GM21423 (cell line): ENCODE measurements at regions not wholly inside any gene's neighbourhood (a gene's known extent, or its start where the extent isn't known, plus 50 kb on each side); places are given as distances from the start of the nearest gene placed in this dataset.
"Not testable (repeated sequence)": the region's sequence is repeated elsewhere in the genome, so short reads cannot be mapped to it uniquely, and the experiment has no call there.

Source experiments
- ATAC-seq: cut with Tn5 transposase; IDR thresholded peaks from one replicate; pipeline ENCODE4 v1.9.1; 2021; ENCODE audit warnings: mild to moderate bottlenecking, moderate library complexity; ENCODE audit not compliant: unreplicated experiment

- ATAC-seq = no peak
Measured at GRCh38 chr5:18397371-18397770, 763.1 kb downstream of the TAF11L14 start.

GRCh38 chr5:18397891-18398290, 763.6 kb downstream of the TAF11L14 start:
- ATAC-seq = no peak

- not testable (repeated sequence) for ATAC-seq
Measured at GRCh38 chr5:18399461-18400327, 765.4 kb downstream of the TAF11L14 start.

GRCh38 chr5:18403141-18403540, 768.9 kb downstream of the TAF11L14 start:
- no peak for ATAC-seq

GRCh38 chr5:18403941-18404438, 769.7 kb downstream of the TAF11L14 start:
- ATAC-seq = no peak

- ATAC-seq = no peak
Measured at GRCh38 chr5:18420711-18421110, 786.5 kb downstream of the TAF11L14 start.

- ATAC-seq = no peak
Measured at GRCh38 chr5:18433336-18433735, 799.1 kb downstream of the TAF11L14 start.

- no peak for ATAC-seq
Measured at GRCh38 chr5:18438126-18438525, 803.9 kb downstream of the TAF11L14 start.

- ATAC-seq = no peak
Measured at GRCh38 chr5:18455521-18455920, 821.3 kb downstream of the TAF11L14 start.

GRCh38 chr5:18457255-18457654, 823.0 kb downstream of the TAF11L14 start:
- ATAC-seq = no peak

GRCh38 chr5:18461766-18462165, 827.5 kb downstream of the TAF11L14 start:
- no peak for ATAC-seq

GRCh38 chr5:18465833-18466681, 831.8 kb downstream of the TAF11L14 start:
- peak; percentile 87 for ATAC-seq

GRCh38 chr5:18466731-18467130, 832.5 kb downstream of the TAF11L14 start:
- no peak for ATAC-seq

- not testable (repeated sequence) for ATAC-seq
Measured at GRCh38 chr5:18471791-18472190, 837.5 kb downstream of the TAF11L14 start.

- no peak for ATAC-seq
Measured at GRCh38 chr5:18483451-18483850, 849.2 kb downstream of the TAF11L14 start.

GRCh38 chr5:18487928-18488480, 853.7 kb downstream of the TAF11L14 start:
- no peak for ATAC-seq

- no peak for ATAC-seq
Measured at GRCh38 chr5:18489703-18490102, 855.4 kb downstream of the TAF11L14 start.

GRCh38 chr5:18491349-18491748, 857.1 kb downstream of the TAF11L14 start:
- ATAC-seq = no peak

GRCh38 chr5:18495157-18495556, 860.9 kb downstream of the TAF11L14 start:
- no peak for ATAC-seq

- no peak for ATAC-seq
Measured at GRCh38 chr5:18496041-18496440, 861.8 kb downstream of the TAF11L14 start.

- no peak for ATAC-seq
Measured at GRCh38 chr5:18497089-18497488, 862.8 kb downstream of the TAF11L14 start.
